ENCODE measurements at regions not wholly inside any gene's neighbourhood (a gene's known extent, or its start where the extent isn't known, plus 50 kb on each side); places are given as distances from the start of the nearest gene placed in this dataset.
A peak's percentile ranks its signal among the peaks of the same experiment; 100 is the strongest.

DNA sequence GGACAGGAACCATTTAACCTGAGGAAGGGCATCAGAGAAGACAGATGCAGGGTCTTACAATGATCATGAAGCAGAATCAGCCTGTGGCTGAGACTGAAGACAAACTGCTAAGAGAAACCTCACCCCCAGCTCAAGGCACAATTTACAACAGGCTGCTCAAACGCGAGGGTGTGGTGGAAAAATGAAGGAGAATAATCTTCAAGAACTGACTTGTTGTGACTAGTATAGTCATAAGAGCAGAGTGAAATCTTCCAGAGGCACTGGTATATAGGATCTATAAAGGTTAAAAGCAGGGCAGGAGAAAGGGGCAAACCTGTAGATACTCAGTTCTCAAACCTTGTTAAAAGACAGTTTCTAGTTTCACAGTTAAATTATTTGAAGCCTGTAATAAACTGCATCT is 1155.8 kb upstream of the TMEFF2 start:
- Histone ChIP-seq H3K4me1 (ENCODE audit: control extremely low read depth in 1 of 4, control insufficient read depth in 4 of 4, insufficient read depth in 4 of 4, low read length in 3 of 4) (peaks cover 0 to 10% (median 1%) of the 10 kb centered on the region in 4 experiments), H3K27me3 (replicated peaks in 2 of 5; ENCODE audit: control insufficient read depth in 4 of 5, insufficient read depth in 5 of 5, low read length in 4 of 5) (no peaks in the 10 kb centered on the region), H3K4me3 (ENCODE audit: control insufficient read depth in 1 of 7, extremely low read depth in 1 of 7, insufficient read depth in 4 of 7, low read depth in 2 of 7, low read length in 6 of 7) (no peak overlapping the region), H3K36me3 (ENCODE audit: control insufficient read depth in 4 of 4, insufficient read depth in 4 of 4, low read length in 3 of 4) (no peaks in the 10 kb centered on the region), H3K27ac (ENCODE audit: insufficient read depth in 1 of 2, low read depth in 1 of 2, low read length in 2 of 2, poor library complexity in 1 of 2, severe bottlenecking in 2 of 2) (no peak overlapping the region), H3K9me3 (ENCODE audit: control extremely low read depth in 1 of 5, control insufficient read depth in 4 of 5, insufficient read depth in 2 of 5, low read depth in 1 of 5, low read length in 4 of 5) (no peaks in the 10 kb centered on the region)
- WGBS (ENCODE audit: insufficient coverage) = no CpG with 5 or more reads among the region's 2 CpGs
- ChIA-PET CTCF (no interaction called here), POLR2A (no interaction called here)
- no peak for DNase-seq

DNA sequence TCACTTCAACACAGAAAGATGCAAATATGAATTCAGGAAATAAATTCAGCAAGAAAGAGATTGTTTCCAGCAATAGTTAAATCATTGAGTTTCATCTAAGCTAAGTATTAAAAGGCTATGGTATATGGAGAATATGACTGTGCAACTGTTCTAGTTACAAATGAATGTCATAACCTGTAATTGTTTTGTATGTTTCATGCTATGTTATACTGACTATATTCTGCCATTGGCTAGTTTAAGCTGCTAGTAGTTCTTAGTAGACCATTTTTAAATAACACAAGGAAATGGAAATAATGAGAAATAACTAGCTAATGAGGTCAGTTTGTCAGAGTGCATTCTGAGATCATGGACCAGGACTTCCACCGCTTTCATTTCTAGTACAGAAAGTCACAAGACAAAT is 1154.9 kb upstream of the TMEFF2 start:
- Histone ChIP-seq H3K4me1 (ENCODE audit: control extremely low read depth in 1 of 4, control insufficient read depth in 4 of 4, insufficient read depth in 4 of 4, low read length in 3 of 4) (peaks cover 0 to 10% (median 1%) of the 10 kb centered on the region in 4 experiments), H3K27ac (ENCODE audit: insufficient read depth in 1 of 2, low read depth in 1 of 2, low read length in 2 of 2, poor library complexity in 1 of 2, severe bottlenecking in 2 of 2) (no peak overlapping the region), H3K9me3 (ENCODE audit: control extremely low read depth in 1 of 5, control insufficient read depth in 4 of 5, insufficient read depth in 2 of 5, low read depth in 1 of 5, low read length in 4 of 5) (no peaks in the 10 kb centered on the region), H3K27me3 (replicated peaks in 2 of 5; ENCODE audit: control insufficient read depth in 4 of 5, insufficient read depth in 5 of 5, low read length in 4 of 5) (no peaks in the 10 kb centered on the region), H3K36me3 (ENCODE audit: control insufficient read depth in 4 of 4, insufficient read depth in 4 of 4, low read length in 3 of 4) (no peaks in the 10 kb centered on the region), H3K4me3 (ENCODE audit: control insufficient read depth in 1 of 7, extremely low read depth in 1 of 7, insufficient read depth in 4 of 7, low read depth in 2 of 7, low read length in 6 of 7) (no peak overlapping the region)
- WGBS (ENCODE audit: insufficient coverage) = no CpG with 5 or more reads among the region's 1 CpG
- ChIA-PET POLR2A (no interaction called here), CTCF (no interaction called here)
- no peak for DNase-seq

DNA sequence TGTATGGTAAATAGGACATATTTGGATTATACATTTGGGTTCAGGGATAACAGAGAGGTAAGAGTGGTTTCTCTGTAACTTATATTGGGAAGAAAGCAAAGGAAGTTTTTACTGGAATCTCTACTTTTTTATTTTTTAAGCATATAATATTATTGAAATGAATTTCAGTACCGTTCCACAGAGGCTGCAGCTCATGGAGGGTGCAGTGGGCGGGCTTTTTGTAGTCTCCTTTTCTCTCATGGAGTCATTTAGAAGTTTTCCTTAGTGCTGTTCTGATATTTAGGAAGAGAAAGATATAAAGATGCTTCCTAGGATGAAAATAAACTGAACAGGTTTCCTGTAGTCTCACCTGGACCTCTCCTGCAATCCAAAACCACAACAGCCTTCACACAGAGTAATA is 1153.3 kb upstream of the TMEFF2 start:
- ChIA-PET POLR2A (no interaction called here), CTCF (no interaction called here)
- WGBS (ENCODE audit: insufficient coverage) = 100% methylated on average over 1 of the region's 2 CpGs
- no peaks in the 10 kb centered on the region for H3K9me3 ChIP-seq (ENCODE audit: control extremely low read depth in 1 of 5, control insufficient read depth in 4 of 5, insufficient read depth in 2 of 5, low read depth in 1 of 5, low read length in 4 of 5)
- peak overlapping the region in 1 of 2 experiments; percentile 77 for H3K27ac ChIP-seq (ENCODE audit: insufficient read depth in 1 of 2, low read depth in 1 of 2, low read length in 2 of 2, poor library complexity in 1 of 2, severe bottlenecking in 2 of 2)
- H3K4me3 ChIP-seq (ENCODE audit: control insufficient read depth in 1 of 7, extremely low read depth in 1 of 7, insufficient read depth in 4 of 7, low read depth in 2 of 7, low read length in 6 of 7) = peak overlapping the region in 4 of 7 experiments; percentile 71 to 89 (median 79)
- no peak for DNase-seq
- H3K36me3 ChIP-seq (ENCODE audit: control insufficient read depth in 4 of 4, insufficient read depth in 4 of 4, low read length in 3 of 4) = no peaks in the 10 kb centered on the region
- H3K4me1 ChIP-seq (ENCODE audit: control extremely low read depth in 1 of 4, control insufficient read depth in 4 of 4, insufficient read depth in 4 of 4, low read length in 3 of 4) = peaks cover 0 to 10% (median 1%) of the 10 kb centered on the region in 4 experiments
- no peaks in the 10 kb centered on the region for H3K27me3 ChIP-seq (replicated peaks in 2 of 5; ENCODE audit: control insufficient read depth in 4 of 5, insufficient read depth in 5 of 5, low read length in 4 of 5)

DNA sequence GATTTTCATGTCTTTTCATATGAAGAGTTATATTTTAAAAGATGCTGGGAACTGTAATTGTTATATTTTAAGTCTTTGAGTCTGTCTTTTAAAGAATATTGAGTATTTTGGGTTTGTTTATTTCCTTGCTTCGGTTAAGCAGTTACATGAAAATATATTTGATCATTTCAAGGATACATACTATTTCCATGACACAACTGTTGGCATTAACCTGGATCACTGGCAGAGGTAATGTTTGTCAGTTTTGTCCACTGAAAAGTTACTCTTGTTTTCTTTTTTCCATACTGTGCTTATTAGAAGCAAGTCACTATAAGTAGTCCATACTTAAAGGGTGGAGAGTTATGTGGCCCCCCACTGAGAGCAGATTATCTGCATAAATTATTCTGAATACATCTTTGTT is 1142.0 kb upstream of the TMEFF2 start:
- Histone ChIP-seq H3K9me3 (ENCODE audit: control extremely low read depth in 1 of 5, control insufficient read depth in 4 of 5, insufficient read depth in 2 of 5, low read depth in 1 of 5, low read length in 4 of 5) (no peaks in the 10 kb centered on the region), H3K27me3 (replicated peaks in 2 of 5; ENCODE audit: control insufficient read depth in 4 of 5, insufficient read depth in 5 of 5, low read length in 4 of 5) (no peaks in the 10 kb centered on the region), H3K36me3 (ENCODE audit: control insufficient read depth in 4 of 4, insufficient read depth in 4 of 4, low read length in 3 of 4) (no peaks in the 10 kb centered on the region), H3K4me1 (ENCODE audit: control extremely low read depth in 1 of 4, control insufficient read depth in 4 of 4, insufficient read depth in 4 of 4, low read length in 3 of 4) (peaks cover 3 to 14% (median 10%) of the 10 kb centered on the region in 4 experiments), H3K27ac (ENCODE audit: insufficient read depth in 1 of 2, low read depth in 1 of 2, low read length in 2 of 2, poor library complexity in 1 of 2, severe bottlenecking in 2 of 2) (no peak overlapping the region), H3K4me3 (ENCODE audit: control insufficient read depth in 1 of 7, extremely low read depth in 1 of 7, insufficient read depth in 4 of 7, low read depth in 2 of 7, low read length in 6 of 7) (no peak overlapping the region)
- WGBS (ENCODE audit: insufficient coverage) = no CpG with 5 or more reads among the region's 1 CpG
- DNase-seq = no peak
- POLR2A ChIA-PET = no interaction called here
- CTCF ChIA-PET = no interaction called here

DNA sequence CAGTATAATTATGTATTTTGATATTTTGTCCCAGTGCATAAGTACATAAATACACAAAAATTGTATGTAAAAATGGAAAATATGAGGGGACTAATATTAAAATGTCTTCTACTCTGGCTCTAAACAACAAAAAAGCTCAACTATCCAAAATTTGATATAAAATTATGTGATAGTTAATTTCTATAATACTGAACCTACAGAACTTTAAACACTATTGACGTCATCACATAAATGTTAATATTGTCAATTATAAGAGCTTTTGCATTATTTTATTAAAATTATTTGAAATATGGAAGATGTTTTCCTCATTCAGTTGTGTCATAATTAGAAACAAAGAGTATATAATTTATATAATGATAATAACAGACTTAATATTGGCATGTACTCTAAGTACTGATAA is 1139.7 kb upstream of the TMEFF2 start:
- DNase-seq = no peak
- Histone ChIP-seq H3K36me3 (ENCODE audit: control insufficient read depth in 4 of 4, insufficient read depth in 4 of 4, low read length in 3 of 4) (no peaks in the 10 kb centered on the region), H3K4me1 (ENCODE audit: control extremely low read depth in 1 of 4, control insufficient read depth in 4 of 4, insufficient read depth in 4 of 4, low read length in 3 of 4) (peaks cover 8 to 22% (median 13%) of the 10 kb centered on the region in 4 experiments), H3K9me3 (ENCODE audit: control extremely low read depth in 1 of 5, control insufficient read depth in 4 of 5, insufficient read depth in 2 of 5, low read depth in 1 of 5, low read length in 4 of 5) (peaks cover 0 to 4% (median 0%) of the 10 kb centered on the region in 5 experiments), H3K4me3 (ENCODE audit: control insufficient read depth in 1 of 7, extremely low read depth in 1 of 7, insufficient read depth in 4 of 7, low read depth in 2 of 7, low read length in 6 of 7) (no peak overlapping the region), H3K27ac (ENCODE audit: insufficient read depth in 1 of 2, low read depth in 1 of 2, low read length in 2 of 2, poor library complexity in 1 of 2, severe bottlenecking in 2 of 2) (no peak overlapping the region), H3K27me3 (replicated peaks in 2 of 5; ENCODE audit: control insufficient read depth in 4 of 5, insufficient read depth in 5 of 5, low read length in 4 of 5) (no peaks in the 10 kb centered on the region)
- WGBS (ENCODE audit: insufficient coverage) = no CpG with 5 or more reads among the region's 1 CpG
- CTCF ChIA-PET = no interaction called here
- POLR2A ChIA-PET = no interaction called here

DNA sequence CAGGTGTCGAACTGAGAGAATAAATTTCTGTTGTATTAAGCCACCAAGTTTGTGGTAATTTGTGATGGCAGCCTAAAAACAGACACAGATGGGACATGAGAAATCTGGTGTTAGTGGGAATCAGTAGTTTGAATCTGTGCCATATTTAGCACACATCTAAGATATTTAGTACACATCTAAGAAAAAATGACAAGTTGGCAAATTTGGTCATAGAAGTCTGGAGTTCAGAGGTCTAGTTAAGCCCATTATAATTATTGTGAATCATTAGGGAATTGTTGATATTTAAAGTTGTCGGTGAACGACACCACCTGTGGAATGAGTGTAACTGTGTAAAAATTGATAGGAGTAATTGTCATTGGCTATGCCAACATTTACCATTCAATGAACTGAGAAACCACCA is 1138.8 kb upstream of the TMEFF2 start:
- no peak overlapping the region for H3K4me3 ChIP-seq (ENCODE audit: control insufficient read depth in 1 of 7, extremely low read depth in 1 of 7, insufficient read depth in 4 of 7, low read depth in 2 of 7, low read length in 6 of 7)
- H3K9me3 ChIP-seq (ENCODE audit: control extremely low read depth in 1 of 5, control insufficient read depth in 4 of 5, insufficient read depth in 2 of 5, low read depth in 1 of 5, low read length in 4 of 5) = peaks cover 0 to 5% (median 0%) of the 10 kb centered on the region in 5 experiments
- no peak for DNase-seq
- CTCF ChIA-PET = interaction anchor here (1.0 to 1.2 kb wide), 2 partner anchors 8 to 45 kb away, joined by 3 read pairs; no protein-coding TSS in a partner anchor
- H3K36me3 ChIP-seq (ENCODE audit: control insufficient read depth in 4 of 4, insufficient read depth in 4 of 4, low read length in 3 of 4) = no peaks in the 10 kb centered on the region
- H3K4me1 ChIP-seq (ENCODE audit: control extremely low read depth in 1 of 4, control insufficient read depth in 4 of 4, insufficient read depth in 4 of 4, low read length in 3 of 4) = peaks cover 8 to 22% (median 13%) of the 10 kb centered on the region in 4 experiments
- no peak overlapping the region for H3K27ac ChIP-seq (ENCODE audit: insufficient read depth in 1 of 2, low read depth in 1 of 2, low read length in 2 of 2, poor library complexity in 1 of 2, severe bottlenecking in 2 of 2)
- no CpG with 5 or more reads among the region's 3 CpGs for WGBS (ENCODE audit: insufficient coverage)
- H3K27me3 ChIP-seq (replicated peaks in 2 of 5; ENCODE audit: control insufficient read depth in 4 of 5, insufficient read depth in 5 of 5, low read length in 4 of 5) = no peaks in the 10 kb centered on the region
- POLR2A ChIA-PET = no interaction called here

DNA sequence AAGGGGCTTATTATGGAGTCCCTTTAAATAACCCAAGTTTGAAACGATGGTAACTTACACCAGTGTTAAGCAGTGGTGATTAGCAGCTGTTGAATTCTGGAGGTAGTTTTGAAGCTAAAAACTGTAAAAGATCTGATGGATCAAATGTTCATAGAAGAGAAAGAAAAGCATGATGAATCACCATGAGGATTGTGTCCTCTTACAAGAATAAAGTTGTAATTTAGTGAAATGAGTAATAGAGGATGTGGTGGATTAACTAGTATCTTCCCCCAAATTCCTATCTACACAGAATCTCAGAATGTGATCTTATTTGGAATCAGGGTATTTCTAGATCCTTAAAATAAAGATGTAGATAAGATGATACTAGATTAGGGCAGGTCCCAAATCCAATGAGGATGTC is 1138.2 kb upstream of the TMEFF2 start:
- no peak overlapping the region for H3K4me3 ChIP-seq (ENCODE audit: control insufficient read depth in 1 of 7, extremely low read depth in 1 of 7, insufficient read depth in 4 of 7, low read depth in 2 of 7, low read length in 6 of 7)
- peaks cover 8 to 22% (median 13%) of the 10 kb centered on the region in 4 experiments for H3K4me1 ChIP-seq (ENCODE audit: control extremely low read depth in 1 of 4, control insufficient read depth in 4 of 4, insufficient read depth in 4 of 4, low read length in 3 of 4)
- no peak overlapping the region for H3K27ac ChIP-seq (ENCODE audit: insufficient read depth in 1 of 2, low read depth in 1 of 2, low read length in 2 of 2, poor library complexity in 1 of 2, severe bottlenecking in 2 of 2)
- WGBS (ENCODE audit: insufficient coverage) = 79% methylated on average over 1 of the region's 1 CpG
- ChIA-PET POLR2A (no interaction called here), CTCF (interaction anchor here (1.0 to 1.2 kb wide), 2 partner anchors 9 to 45 kb away, joined by 3 read pairs; no protein-coding TSS in a partner anchor)
- peak in 2 of 3 donors; percentile 21 to 56 for DNase-seq
- peaks cover 0 to 5% (median 0%) of the 10 kb centered on the region in 5 experiments for H3K9me3 ChIP-seq (ENCODE audit: control extremely low read depth in 1 of 5, control insufficient read depth in 4 of 5, insufficient read depth in 2 of 5, low read depth in 1 of 5, low read length in 4 of 5)
- H3K36me3 ChIP-seq (ENCODE audit: control insufficient read depth in 4 of 4, insufficient read depth in 4 of 4, low read length in 3 of 4) = no peaks in the 10 kb centered on the region
- H3K27me3 ChIP-seq (replicated peaks in 2 of 5; ENCODE audit: control insufficient read depth in 4 of 5, insufficient read depth in 5 of 5, low read length in 4 of 5) = no peaks in the 10 kb centered on the region

Data from common myeloid progenitor, CD34-positive (primary cell).